HepG2 (cell line): ENCODE measurements at regions not wholly inside any gene's neighbourhood (a gene's known extent, or its start where the extent isn't known, plus 50 kb on each side); places are given as distances from the start of the nearest gene placed in this dataset.

Source experiments
- HOXA5 ChIP-seq: sonication (generic); formaldehyde crosslinking; IDR thresholded peaks from 2 replicates; pipeline ENCODE4 v1.4.0; 2020; ENCODE audit warnings: missing genetic modification reagents
- JUN ChIP-seq: sonication (generic); formaldehyde crosslinking; IDR thresholded peaks from 2 replicates; pipeline ENCODE4 v1.4.0; 2020; ENCODE audit warnings: mild to moderate bottlenecking, missing genetic modification reagents
- SALL2 ChIP-seq: sonication (generic); formaldehyde crosslinking; IDR thresholded peaks from 2 replicates; pipeline ENCODE4 v1.8.1; 2023; ENCODE audit warnings: mild to moderate bottlenecking, missing genetic modification reagents, inconsistent platforms
- TBX2 ChIP-seq: sonication (generic); formaldehyde crosslinking; IDR thresholded peaks from 2 replicates; pipeline ENCODE4 v1.5.0; 2020; ENCODE audit warnings: missing genetic modification reagents, mild to moderate bottlenecking, borderline replicate concordance
- ZNF224 ChIP-seq: sonication (generic); formaldehyde crosslinking; IDR thresholded peaks from 2 replicates; pipeline ENCODE4 v1.5.0; 2020; ENCODE audit warnings: mild to moderate bottlenecking, missing genetic modification reagents
- TF ChIP-seq, protein P1 (sequence below): IDR thresholded peaks from 2 replicates; pipeline ENCODE4 v1.6.1; 2012; ENCODE audit warnings: inconsistent platforms
- TF ChIP-seq, protein P2 (sequence below): sonication (generic); formaldehyde crosslinking; IDR thresholded peaks from 2 replicates; pipeline ENCODE4 v1.4.0; 2020; ENCODE audit warnings: mild to moderate bottlenecking, missing genetic modification reagents

DNA sequence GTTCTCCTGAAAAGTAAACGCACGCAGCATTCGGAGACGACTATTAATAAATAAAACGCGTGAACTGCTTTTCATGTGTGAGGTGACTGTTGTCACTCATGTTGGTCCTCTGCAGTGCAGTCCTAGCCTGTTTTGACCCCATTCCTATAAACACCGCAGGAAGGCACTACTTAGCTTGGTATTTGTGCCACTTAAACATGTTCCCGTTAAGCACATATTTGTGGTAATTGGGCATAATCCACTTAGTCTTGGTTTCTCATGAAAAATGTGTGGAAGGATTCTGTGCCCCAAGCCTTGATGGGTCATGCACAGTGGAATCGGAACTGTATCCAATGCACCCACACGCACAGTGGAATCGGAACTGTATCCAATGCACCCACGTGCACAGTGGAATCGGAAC, 313.9 kb downstream of the THBS2 start:
- TF ChIP-seq, protein P1, sequence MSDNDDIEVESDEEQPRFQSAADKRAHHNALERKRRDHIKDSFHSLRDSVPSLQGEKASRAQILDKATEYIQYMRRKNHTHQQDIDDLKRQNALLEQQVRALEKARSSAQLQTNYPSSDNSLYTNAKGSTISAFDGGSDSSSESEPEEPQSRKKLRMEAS, result no peak
- TF ChIP-seq SALL2 (CRISPR knock-in tag) (no peak), ZNF224 (CRISPR knock-in tag) (no peak), TBX2 (no peak), JUN (no peak), HOXA5 (CRISPR knock-in tag) (no peak)
- TF ChIP-seq, protein P2, sequence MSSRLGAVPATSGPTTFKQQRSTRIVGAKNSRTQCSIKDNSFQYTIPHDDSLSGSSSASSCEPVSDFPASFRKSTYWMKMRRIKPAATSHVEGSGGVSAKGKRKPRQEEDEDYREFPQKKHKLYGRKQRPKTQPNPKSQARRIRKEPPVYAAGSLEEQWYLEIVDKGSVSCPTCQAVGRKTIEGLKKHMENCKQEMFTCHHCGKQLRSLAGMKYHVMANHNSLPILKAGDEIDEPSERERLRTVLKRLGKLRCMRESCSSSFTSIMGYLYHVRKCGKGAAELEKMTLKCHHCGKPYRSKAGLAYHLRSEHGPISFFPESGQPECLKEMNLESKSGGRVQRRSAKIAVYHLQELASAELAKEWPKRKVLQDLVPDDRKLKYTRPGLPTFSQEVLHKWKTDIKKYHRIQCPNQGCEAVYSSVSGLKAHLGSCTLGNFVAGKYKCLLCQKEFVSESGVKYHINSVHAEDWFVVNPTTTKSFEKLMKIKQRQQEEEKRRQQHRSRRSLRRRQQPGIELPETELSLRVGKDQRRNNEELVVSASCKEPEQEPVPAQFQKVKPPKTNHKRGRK (CRISPR knock-in tag), result no peak
